Lung microvascular endothelial cell (primary cell): ENCODE measurements at regions not wholly inside any gene's neighbourhood (a gene's known extent, or its start where the extent isn't known, plus 50 kb on each side); places are given as distances from the start of the nearest gene placed in this dataset.
"Not testable (repeated sequence)": the region's sequence is repeated elsewhere in the genome, so short reads cannot be mapped to it uniquely, and the experiment has no call there.

Source experiments
- DNase-seq, 2 donors: peaks; one replicate each; pipeline versions ENCODE4 v3.0.0 to v3.0.0-alpha.2; 2010; ENCODE audit warnings: low read depth in 2 of 2

DNA sequence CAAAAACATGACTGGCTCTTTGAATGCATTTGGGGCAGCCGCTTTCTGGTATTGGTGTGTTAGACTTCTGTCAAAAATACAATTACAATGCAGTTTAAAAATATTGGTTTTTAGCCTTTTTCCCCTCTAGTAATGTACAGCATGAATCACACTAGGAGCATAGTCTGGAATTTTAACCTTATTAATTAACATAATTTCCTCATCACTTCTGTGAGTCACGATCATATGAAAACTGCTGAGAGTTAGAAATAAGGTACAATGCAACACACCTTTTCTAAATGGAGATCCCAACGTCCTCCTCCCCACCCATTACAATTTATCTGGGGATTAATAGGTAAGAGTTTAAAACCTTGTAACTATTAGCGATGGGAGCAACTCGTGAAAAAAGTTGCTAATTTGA is 297.1 kb upstream of the RIMS1 start:
- DNase-seq: no peak

DNA sequence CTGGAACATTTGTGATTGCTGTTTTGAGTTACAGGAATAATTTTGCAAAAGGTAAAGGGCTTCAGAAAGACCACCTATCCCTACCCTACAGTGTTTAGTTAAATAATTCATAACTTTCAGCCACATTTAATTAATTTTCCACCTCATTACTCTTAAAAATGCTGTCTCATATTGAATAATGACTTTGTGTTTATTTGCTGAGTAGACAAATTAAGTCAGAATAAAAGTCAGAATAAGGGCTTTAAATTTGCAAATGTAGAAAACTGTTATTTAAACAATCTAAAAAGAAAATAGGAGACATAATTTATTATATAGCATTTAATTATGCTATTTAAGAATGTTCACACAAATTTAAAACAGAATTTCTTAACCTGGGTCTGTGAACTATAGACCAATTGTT is 293.7 kb upstream of the RIMS1 start:
- no peak for DNase-seq

DNA sequence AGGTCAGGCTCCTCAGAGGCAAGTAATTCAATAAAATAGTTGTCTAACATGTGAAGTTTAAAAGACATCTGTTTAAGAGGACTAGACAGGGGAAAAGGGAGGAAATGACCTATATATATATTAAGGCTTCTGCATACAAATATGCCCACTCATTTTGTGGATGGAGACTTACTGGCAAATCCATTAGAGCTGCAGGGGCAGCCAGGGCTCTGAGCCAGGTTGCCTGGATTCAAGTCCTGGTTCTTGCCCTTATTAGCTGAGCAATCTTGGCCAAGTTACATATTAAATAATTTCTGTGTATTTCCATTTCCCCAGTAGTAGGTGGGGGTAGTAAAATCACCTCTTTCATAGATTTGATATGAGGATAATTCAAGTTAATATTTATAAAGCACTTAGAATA is 287.0 kb upstream of the RIMS1 start:
- no peak for DNase-seq

DNA sequence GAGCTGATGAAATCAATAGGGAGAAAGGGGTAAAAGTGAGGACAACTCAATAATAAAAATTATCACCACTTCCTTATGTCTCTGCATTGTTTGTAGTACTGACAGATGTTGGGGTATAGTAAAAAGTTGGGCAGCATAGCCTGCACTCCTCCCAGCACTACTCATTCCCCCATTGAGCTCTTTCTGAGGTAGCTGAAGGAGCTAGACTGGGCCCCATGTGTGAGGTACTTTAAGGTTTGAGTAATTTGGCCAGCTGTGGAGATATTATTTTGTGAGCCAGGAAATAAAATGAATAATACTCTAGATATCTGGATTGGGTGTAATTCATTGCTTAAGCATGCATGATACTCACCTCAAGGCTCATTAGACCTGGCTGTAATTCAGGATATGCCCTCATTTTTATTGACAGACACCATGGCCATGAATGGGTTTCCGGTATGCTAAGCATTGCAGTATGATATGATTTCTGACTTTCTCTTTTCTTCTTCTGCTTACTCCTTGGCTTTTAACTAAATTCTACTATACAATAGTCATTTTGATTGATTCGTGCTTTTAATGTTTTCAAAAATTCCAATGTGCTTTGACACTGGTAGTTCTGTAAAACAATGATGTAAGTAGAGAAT is 283.9 kb upstream of the RIMS1 start:
- no peak for DNase-seq

DNA sequence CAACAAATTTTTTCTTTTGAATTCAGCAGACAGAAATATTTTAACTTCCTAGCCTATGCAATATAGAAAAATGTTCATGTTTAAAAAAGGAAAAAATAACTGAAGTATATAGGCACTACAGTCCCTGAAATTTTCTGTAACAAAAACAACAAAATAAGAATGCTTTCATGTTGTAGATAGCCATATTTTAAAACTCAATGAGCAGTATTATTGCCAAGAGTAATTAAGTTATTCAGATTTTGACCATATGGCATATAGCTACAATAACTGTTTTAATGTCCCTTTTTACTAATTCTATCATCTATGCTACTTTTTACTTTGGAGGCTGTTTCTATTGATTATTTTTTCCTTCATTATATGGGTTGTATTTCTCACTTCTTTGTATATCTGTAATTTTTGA is 283.3 kb upstream of the RIMS1 start:
- no peak for DNase-seq

DNA sequence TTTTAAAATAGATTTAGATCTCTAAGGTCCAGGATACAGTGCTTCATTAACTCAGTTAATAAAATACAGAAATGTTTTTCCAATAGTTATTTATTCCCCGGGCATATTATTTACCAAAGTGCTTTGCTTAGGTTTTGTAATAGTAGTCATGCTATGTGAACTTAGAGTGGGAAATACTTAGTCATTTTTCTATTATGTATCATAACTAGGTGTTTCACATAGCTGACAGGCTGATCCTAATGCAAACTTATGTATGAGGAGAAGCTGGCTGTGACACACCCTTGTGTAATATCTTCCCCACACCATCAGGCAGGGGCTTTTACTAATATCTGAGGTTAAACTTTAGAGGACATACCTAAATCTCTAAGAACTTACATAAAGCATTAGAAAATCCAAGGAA is 277.7 kb upstream of the RIMS1 start:
- DNase-seq: no peak

DNA sequence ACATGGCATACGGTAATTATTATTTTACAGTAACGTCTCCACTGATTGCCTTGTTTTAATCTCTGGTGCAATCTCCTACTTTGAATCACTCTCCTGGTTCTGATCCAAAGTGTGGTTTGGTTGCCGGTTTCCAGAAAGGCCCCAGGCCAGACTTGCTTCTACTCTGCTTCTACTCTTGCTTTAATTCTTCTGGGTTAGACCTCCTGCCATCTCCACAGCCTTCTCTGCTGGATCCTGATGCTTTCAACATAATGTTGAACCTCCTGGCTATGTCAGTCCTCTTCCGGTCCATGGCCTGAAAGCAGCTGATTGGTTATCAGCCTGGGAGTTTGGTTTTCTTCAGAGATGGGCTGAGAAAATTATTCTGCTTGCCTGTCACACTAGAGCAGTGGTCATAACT is 266.5 kb upstream of the RIMS1 start:
- DNase-seq: no peak

DNA sequence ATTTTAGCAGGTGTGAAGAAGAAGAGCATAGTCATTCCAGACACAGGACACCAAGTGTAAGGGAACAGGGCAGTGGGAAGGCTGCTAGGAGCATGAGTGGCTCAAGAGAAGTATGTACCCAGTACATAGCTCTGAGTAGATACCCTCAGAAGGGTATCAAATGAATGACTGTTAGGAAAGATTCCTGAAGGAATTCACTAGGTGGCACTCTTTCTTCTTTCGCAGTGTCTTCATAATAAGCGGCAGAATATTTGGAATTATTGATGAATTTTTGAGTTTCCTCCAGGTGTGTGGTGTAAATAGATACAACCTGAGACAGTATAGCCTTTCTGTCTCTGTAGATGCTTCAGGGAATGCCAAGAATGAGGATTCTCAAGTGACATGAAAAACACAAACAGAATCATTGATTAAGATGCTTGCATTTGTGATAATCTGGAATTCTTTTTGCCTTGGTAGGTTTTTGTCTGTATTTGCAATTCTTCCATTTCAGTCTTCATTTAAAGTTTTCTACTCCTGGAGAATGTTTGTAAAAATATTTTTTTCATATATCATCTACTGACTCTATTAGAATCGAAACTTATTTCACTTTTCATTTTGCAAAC is 264.3 kb upstream of the RIMS1 start:
- DNase-seq: peak; percentile 27 to 32

DNA sequence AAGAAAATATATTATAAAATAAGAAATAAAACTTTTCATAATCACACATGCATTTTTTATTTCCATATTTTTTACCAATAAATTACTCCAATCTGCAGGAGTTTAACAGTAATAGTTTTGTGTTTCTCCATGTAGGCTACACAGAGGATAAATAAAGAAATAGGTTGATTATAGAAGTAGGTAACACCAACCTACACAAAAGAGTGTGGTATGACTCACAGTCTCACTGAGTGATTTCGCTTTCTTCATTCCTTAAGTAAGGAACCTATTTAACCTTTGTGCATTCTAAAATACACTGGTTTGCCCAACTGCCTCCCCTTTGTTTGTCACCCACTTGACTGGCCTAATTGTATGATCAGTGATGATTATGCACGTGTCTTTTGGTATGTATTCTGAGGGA is 244.2 kb upstream of the RIMS1 start:
- DNase-seq: no peak

DNA sequence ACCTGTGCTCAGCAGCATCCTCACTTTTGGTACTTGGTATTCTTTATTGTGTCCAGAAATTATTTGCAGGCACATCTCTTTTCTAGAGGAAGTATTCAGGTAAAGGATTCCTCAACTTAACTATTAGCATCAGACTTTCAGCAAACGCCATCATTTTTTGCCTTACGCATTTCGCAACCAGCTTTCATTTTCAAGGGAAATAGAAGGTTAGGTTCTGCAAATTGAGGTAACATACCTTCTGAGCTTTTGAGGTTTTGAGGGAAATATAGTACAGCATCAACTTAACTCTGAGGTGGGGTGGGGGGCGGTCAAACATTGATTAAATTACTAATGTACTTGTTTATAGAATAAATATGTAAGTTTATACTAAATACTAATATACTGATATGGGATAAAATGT is 243.6 kb upstream of the RIMS1 start:
- DNase-seq: no peak

DNA sequence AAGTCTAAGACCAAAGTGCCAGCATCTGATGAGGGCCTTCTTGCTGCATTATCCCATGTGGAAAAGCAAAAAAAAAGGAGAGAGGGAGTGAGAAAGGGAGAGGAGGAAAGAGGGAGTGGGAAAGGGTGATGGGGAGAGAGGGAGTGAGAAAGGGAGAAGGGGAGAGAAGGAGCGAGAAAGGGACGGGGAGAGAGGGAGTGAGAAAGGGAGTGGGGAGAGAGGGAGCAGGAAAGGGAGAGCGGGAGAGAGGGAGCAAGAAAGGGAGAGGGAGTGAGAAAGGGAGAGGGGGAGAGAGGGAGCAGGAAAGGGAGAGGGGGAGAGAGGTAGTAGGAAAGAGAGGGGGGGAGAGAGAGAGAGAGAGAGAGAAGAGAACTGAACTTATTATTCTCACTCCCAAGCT is 241.1 kb upstream of the RIMS1 start:
- DNase-seq: no peak

DNA sequence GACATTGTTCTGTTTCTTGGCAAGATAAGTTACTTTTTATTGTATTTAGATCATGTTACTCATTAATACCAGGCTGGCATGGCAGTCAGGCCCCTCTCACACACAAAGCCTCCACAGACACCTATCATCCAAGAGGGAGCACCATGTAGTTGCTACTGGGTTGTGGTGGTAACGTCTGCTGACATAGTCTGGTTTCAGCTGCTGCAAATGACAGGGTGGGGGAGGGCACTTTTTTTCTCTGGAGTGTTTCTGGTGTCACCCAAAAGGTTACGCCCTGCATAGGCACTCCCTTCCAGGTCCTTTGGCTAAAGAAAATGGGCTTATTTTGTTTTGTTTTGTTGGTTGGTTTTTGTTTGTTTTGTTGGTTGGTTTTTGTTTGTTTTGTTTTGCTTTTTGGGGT is 236.4 kb upstream of the RIMS1 start:
- DNase-seq: no peak

DNA sequence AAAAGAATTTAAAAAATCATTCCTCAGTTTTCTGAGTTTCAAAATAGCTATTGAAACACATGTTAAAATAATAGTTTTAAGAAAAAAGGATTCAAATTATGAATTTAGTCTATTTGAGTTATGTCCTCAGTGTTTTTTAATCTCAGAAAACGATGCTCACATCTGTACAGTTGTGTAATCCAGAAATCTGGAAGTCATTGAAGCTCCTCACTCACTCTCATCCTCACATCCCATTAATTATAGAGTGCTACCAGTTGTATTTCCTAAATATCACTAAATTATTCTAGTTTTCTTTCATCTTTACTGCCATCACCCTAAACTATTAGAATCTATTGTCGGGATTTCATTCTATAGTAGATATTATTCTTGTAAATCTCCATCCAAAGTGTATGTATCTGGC is 234.7 kb upstream of the RIMS1 start:
- no peak for DNase-seq

DNA sequence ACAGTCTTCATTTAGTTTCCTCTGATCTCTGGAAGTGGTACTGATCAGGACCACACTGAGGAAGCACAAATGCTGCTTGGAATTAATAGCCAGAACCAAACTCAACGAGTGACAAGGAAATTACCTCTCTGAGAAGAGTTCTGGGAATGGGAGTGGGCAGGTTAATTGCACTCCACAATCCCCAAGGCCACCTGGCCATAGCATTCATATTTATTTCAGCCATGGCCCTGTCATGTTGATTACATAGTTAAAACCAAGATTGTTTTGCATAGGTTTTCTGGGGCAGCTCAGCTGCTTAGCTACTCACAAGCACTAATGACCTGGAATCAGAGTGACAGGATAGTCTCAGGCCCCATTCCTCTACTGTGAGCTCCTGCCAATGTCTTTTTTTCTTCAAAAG is 230.2 kb upstream of the RIMS1 start:
- DNase-seq: no peak

DNA sequence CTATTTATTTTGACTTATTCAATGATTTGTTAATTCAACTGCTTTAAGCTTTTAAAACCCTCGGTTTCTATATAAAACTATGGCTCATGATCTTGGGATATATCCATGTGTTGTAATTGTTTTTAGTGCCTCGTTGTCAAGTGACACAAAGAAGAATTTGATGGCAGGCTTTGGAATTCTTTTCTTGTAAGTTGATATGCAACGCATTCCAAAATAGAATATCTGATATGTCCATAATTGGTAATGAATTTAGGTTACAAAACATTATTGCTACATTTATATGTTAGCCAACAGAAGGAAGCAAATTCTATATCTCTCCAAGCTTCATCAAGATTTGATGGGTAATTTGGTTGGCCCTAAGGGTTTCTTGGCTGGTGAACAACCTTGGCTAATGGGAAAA is 220.4 kb upstream of the RIMS1 start:
- no peak for DNase-seq

DNA sequence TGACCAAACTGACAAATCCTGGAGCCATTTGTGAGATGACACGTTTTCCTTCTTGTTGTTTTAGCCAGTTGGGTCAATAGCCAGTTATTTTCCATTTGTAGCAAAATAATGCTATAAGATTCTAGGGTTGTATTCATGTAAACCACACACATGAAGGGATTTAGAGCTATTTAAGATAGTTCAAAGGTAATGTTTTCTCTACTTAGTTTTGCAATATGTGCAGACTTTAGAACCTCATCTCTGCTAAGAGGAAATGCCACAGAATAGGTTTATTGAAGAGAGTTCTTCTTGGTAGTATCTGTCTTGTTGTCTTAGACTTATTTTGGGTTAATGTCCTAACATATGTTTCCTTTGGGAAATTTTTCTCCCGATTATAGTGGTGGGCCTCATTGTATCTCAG is 213.5 kb upstream of the RIMS1 start:
- no peak for DNase-seq

DNA sequence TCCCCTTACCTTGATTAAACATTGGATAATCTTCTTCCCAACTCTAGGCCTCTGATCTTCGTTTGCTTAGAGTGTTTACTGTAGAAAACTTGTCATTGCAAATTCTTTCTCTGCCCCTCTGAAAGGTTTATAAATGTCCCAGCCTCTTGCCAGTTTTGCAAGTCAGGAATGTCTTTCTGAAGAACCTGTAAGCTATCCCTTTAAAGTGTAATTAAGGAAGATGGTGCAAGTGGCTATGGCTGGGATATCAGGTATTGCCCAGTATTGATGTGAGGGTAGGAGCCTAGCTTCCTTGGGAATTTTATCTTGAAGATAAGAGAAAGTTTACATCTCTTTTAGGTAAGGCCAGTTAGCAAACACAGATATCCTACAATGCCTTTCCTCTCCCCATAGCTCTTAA is 211.0 kb upstream of the RIMS1 start:
- DNase-seq: no peak

DNA sequence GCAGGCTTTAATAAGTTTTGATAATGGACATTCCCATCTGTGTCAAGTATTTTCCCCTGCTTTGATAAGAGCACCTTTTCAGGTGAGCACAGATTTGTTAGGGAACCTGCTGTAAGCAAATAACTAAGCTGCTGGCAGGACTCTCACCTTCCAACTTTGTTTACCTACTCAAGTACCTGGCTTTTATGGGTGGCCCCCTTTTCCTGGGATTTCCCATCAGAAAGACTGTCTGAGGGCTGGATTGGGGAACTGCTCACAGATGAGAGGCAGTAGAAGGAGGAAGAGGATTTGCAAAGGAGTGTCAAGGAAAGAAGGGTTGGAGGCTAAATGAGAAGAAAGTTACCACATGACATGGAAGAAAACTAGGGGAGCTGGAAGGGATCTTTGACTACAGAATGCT is 210.1 kb upstream of the RIMS1 start:
- no peak for DNase-seq

DNA sequence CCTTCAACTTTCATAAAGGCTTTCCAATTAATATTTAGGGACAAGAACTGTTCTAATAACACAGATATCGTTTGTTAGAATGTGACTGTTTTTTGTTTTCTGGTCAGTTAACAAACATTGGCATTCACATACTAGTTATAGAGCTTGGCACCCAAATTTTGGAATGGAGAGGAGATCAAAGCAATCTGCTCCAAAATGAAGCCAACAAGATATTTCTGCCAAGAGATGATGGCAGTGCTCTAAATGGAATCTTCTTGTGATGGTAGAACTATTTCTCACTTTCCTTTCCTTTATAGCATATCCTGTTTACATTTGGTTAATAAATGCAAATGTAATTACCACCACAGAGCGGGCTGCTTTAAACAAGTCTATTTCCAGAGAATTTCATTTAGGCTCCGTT is 208.3 kb upstream of the RIMS1 start:
- DNase-seq: no peak

DNA sequence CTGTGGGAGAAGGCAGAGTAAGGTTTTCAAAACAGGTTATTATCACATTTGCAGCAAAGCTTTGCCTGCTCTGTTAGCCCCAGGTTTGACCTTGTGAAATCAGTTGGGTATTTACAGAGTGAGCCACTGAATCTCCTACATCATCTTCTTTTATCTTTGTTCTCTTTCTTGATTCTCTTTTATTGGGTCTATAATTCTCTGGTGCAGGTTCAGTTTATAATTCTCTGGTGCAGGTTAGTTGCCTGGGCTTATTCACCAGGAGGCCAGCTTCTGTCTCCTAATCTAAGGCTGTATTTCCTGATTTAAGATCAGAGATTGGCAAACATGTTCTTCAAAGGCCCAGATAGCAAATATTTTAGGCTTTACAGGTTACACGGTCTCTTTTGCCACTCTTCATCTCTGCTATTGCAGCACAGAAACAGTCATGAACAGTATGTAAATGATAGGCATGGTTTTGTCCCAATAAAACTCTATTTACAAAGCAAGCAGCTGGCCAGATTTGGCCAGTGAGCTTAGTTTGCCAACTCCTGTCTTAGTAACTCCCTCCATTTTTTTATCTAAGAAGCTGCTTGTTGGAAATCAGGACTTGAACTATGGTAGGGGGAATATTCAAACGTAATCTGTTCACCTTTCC is 205.0 kb upstream of the RIMS1 start:
- DNase-seq: no peak

DNA sequence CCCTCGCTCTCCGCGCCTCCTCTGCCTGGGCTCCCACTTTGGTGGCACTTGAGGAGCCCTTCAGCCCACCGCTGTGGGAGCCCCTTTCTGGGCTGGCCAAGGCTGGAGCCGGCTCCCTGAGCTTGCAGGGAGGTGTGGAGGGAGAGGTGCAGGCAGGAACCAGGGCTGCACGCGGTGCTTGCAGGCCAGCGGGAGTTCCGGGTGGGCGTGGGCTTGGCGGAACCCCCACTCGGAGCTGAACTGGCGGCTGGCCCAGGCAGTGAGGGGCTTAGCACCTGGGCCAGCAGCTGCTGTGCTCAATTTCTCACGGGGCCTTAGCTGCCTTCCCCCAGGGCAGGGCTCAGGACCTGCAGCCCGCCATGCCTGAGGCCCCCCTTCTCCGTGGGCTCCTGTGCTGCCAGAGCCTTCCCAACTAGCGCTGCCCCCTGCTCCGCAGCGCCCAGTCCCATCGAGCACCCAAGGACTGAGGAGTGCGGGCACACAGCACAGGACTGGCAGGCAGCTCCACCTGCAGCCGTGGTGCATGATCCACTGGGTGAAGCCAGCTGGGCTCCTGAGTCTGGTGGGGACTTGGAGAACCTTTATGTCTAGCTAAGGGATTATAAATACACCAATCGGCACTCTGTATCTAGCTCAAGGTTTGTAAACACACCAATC is 200.2 kb upstream of the RIMS1 start:
- not testable (repeated sequence) for DNase-seq

DNA sequence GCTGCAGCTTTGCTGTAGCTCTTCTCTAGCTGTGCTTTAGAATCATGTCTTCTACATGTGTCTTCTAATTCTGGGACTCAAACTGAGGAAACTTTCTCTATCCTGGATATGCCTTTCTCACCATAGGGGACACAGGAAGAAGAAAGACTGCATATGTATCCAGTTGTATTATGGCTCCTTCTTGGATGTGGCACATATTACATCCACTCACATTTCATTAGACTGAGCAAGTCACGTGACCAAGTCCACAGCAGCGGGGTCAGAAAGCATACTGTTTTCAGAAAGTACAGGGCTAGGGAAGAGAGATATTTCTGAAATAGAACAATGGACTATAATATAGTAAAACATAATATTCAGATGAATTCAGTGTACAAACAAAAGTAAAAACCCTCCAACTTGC is 187.6 kb upstream of the RIMS1 start:
- no peak for DNase-seq

DNA sequence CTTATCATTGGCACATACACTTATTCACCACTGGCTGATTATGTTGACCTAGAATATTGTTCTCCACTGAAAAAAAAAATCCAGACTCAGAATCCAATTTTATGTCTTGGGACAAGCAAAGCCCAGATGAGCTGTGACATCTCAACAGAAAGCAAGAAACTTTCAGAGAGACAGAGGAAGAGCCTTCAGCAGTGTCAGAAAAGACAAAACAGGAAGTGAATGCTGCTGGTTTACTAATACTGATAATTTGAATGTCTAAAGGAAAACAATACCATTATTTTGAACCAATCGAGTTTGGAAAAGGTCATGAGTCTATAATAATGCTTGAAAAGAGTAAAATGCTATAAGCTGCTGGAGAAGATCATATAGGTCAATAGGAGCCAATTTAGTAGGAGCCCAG is 179.8 kb upstream of the RIMS1 start:
- DNase-seq: no peak
